ENCODE measurements at regions not wholly inside any gene's neighbourhood (a gene's known extent, or its start where the extent isn't known, plus 50 kb on each side); places are given as distances from the start of the nearest gene placed in this dataset.

GRCh38 chr5:81852291-81853029 lies 101.6 kb upstream of the SSBP2 start (continued):
- peak; percentile 62; the same call in 1 of the 2 replicates for TF ChIP-seq ZNF462 (CRISPR knock-in tag; IDR thresholded peaks at IDR 0.05)
- TF ChIP-seq NANOG (IDR thresholded peaks at IDR 0.05; ENCODE audit: borderline replicate concordance) = no peak

GRCh38 chr5:81851481-81852178 lies 100.7 kb upstream of the SSBP2 start:
- no peaks in the 10 kb centered on the region for H3K79me2 ChIP-seq (replicated peaks; ENCODE audit: insufficient read depth)
- H3K27ac ChIP-seq (ENCODE audit: low read depth) = peak overlapping the region; percentile 94
- Mint-ChIP-seq H3K9me3 (no peaks in the 10 kb centered on the region), H3K27ac (peak overlapping the region; percentile 99), H3K4me1 (peaks cover 63% of the 10 kb centered on the region), H3K27me3 (ENCODE audit: insufficient read depth, low read depth, poor library complexity) (peaks cover 9% of the 10 kb centered on the region), H3K36me3 (ENCODE audit: low read depth) (no peaks in the 10 kb centered on the region), H3K4me3 (peak overlapping the region; percentile 77)
- peak; percentile 87 for ATAC-seq
- H3K4me2 ChIP-seq = peak overlapping the region; percentile 75
- H3K4me1 ChIP-seq (ENCODE audit: insufficient read depth) = peaks cover 65% of the 10 kb centered on the region
- H4K20me1 ChIP-seq (replicated peaks; ENCODE audit: insufficient read depth) = no peaks in the 10 kb centered on the region
- H3K36me3 ChIP-seq (ENCODE audit: insufficient read depth) = no peaks in the 10 kb centered on the region
- H3K9me2 ChIP-seq (ENCODE audit: insufficient read depth) = no peaks in the 10 kb centered on the region; the same call in 1 of the 2 replicates
- no peaks in the 10 kb centered on the region for H3K27me3 ChIP-seq (ENCODE audit: insufficient read depth)
- H3F3A ChIP-seq (replicated peaks; ENCODE audit: low read depth) = peaks cover 3% of the 10 kb centered on the region
- peak overlapping the region; percentile 50 for H3K4me3 ChIP-seq
- no peak overlapping the region for H2AFZ ChIP-seq
- DNase-seq (ENCODE audit: low spot score) = peak; percentile 98
- TF ChIP-seq EZH2 (IDR thresholded peaks at IDR 0.05; ENCODE audit: low read depth, unreplicated experiment) = no peak
- no peak for TF ChIP-seq JUNB (IDR thresholded peaks at IDR 0.05; ENCODE audit: unreplicated experiment)
- no peak for TF ChIP-seq ZNF462 (CRISPR knock-in tag; IDR thresholded peaks at IDR 0.05)
- peak; percentile 81 for TF ChIP-seq CREB1 (CRISPR knock-in tag; IDR thresholded peaks at IDR 0.05; ENCODE audit: low read depth)
- TF ChIP-seq EZH2phosphoT487 (IDR thresholded peaks at IDR 0.05; ENCODE audit: unreplicated experiment) = no peak
- no peak for TF ChIP-seq POLR2AphosphoS5 (IDR thresholded peaks at IDR 0.05; ENCODE audit: low read depth)
- no peak for TF ChIP-seq ZNF114 (CRISPR knock-in tag; IDR thresholded peaks at IDR 0.05)

Measured in GM23338 (cell line).